HepG2 (cell line): ENCODE measurements at regions not wholly inside any gene's neighbourhood (a gene's known extent, or its start where the extent isn't known, plus 50 kb on each side); places are given as distances from the start of the nearest gene placed in this dataset.

Experiments used
- ATAC-seq: fragments of 200-7000 bp; cut with Tn5 transposase; 3 replicates; pipeline ENCODE4 v1.9.1; 2020; ENCODE audit warnings: mild to moderate bottlenecking, moderate library complexity
- BruUV-seq: library from RNA; stranded (reverse); fragments of 400-500 nt; replicated peaks from 2 replicates; lab custom pipeline; 2021; lab: Mats Ljungman, UMichigan
- CTCF ChIA-PET: fragments of 300-600 bp; formaldehyde crosslinking; extraction: SDS; loops from one replicate; lab custom pipeline; 2021; ENCODE audit warnings: low total read pairs, inconsistent platforms, low intra/inter-chr PET ratio; lab: Yijun Ruan, JAX
- POLR2A ChIA-PET: fragments of 350-600 bp; sonication (Branson Sonifier 250); formaldehyde crosslinking; loops from one replicate; lab custom pipeline; 2020; ENCODE audit warnings: antibody characterized with exemption, inconsistent platforms; lab: Yijun Ruan, JAX
- DNase-seq: peaks from one replicate; pipeline ENCODE4 v3.0.0-alpha.2; 2015; ENCODE audit warnings: low spot score
- FAIRE-seq: peaks from 3 replicates; lab custom pipeline; 2011; peaks lifted over from hg19 to GRCh38; lab: Jason Lieb, UNC
- H2AFZ ChIP-seq: one replicate; pipeline ENCODE4 v1.6.1; 2011; ENCODE audit warnings: low read length, inconsistent platforms
- H3K27ac ChIP-seq: fragments of 300-600 bp; 3 replicates; pipeline ENCODE4 v1.8.0; 2011; ENCODE audit warnings: mixed run types, mild to moderate bottlenecking, mixed read lengths, low read length, inconsistent platforms; ENCODE audit not compliant: insufficient read depth; ENCODE audit errors: extremely low read length
- H3K27me3 ChIP-seq, 2 experiments: fragments of 200-600 bp in 1 of 2; 2 replicates in 1 of 2; 3 replicates in 1 of 2; pipeline versions ENCODE4 v1.6.0 to v1.8.0; 2011; ENCODE audit warnings: low read length in 2 of 2, mild to moderate bottlenecking in 2 of 2, moderate library complexity in 2 of 2, inconsistent platforms in 1 of 2; ENCODE audit not compliant: insufficient read depth in 2 of 2, control insufficient read depth in 1 of 2
- H3K36me3 ChIP-seq, 2 experiments: fragments of 200-600 bp in 1 of 2; replicated peaks in 1 of 2; 2 replicates in 1 of 2; 3 replicates in 1 of 2; pipeline versions ENCODE4 v1.5.1 to v1.8.0; 2011; ENCODE audit warnings: low read length in 2 of 2, inconsistent platforms in 1 of 2; ENCODE audit not compliant: insufficient read depth in 2 of 2, control insufficient read depth in 1 of 2
- H3K4me1 ChIP-seq: 2 replicates; pipeline ENCODE4 v1.5.1; 2012; ENCODE audit warnings: low read length, inconsistent platforms; ENCODE audit not compliant: insufficient read depth
- H3K4me2 ChIP-seq: 2 replicates; pipeline ENCODE4 v1.6.0; 2011; ENCODE audit warnings: low read depth, low read length, inconsistent platforms
- H3K4me3 ChIP-seq, 3 experiments: fragments of 200-600 bp in 1 of 3; sonication (generic), shearing (Covaris generic) in 1 of 3; replicated peaks in 1 of 3; 2 replicates each; pipeline ENCODE4 v1.5.1; 2011 to 2016; ENCODE audit warnings: low read length in 3 of 3, inconsistent platforms in 2 of 3, low read depth in 2 of 3, mild to moderate bottlenecking in 2 of 3, control low read depth in 1 of 3, mixed read lengths in 1 of 3; ENCODE audit not compliant: insufficient read depth in 1 of 3
- H3K79me2 ChIP-seq: one replicate; pipeline ENCODE4 v1.6.1; 2011; ENCODE audit warnings: low read length, inconsistent platforms; ENCODE audit not compliant: insufficient read depth
- H3K9ac ChIP-seq: 2 replicates; pipeline ENCODE4 v1.6.0; 2011; ENCODE audit warnings: mild to moderate bottlenecking, low read depth, low read length, inconsistent platforms; ENCODE audit not compliant: insufficient read depth
- H3K9me3 ChIP-seq: 2 replicates; pipeline ENCODE4 v1.5.1; 2012; ENCODE audit warnings: mild to moderate bottlenecking, low read length
- H4K20me1 ChIP-seq: 2 replicates; pipeline ENCODE4 v1.6.0; 2011; ENCODE audit warnings: inconsistent platforms, mild to moderate bottlenecking, low read length, moderate library complexity; ENCODE audit not compliant: insufficient read depth
- ASH2L ChIP-seq: fragments of 300-600, 200-600 bp; sonication (generic); IDR thresholded peaks from 2 replicates; pipeline ENCODE4 v1.7.0; 2017; ENCODE audit warnings: low read depth, mild to moderate bottlenecking, moderate library complexity, mixed read lengths, low read length; ENCODE audit not compliant: insufficient read length
- MED13 ChIP-seq: sonication (generic); formaldehyde crosslinking; IDR thresholded peaks from 2 replicates; pipeline ENCODE4 v1.5.0; 2020; ENCODE audit warnings: missing genetic modification reagents
- NFIC ChIP-seq: IDR thresholded peaks from 2 replicates; pipeline ENCODE4 v1.6.1; 2012; ENCODE audit warnings: mild to moderate bottlenecking, low read length, inconsistent platforms
- ONECUT2 ChIP-seq: sonication (generic); formaldehyde crosslinking; IDR thresholded peaks from 2 replicates; pipeline ENCODE4 v1.4.0; 2020; ENCODE audit warnings: missing genetic modification reagents
- PPARG ChIP-seq: conservative IDR thresholded peaks from 2 replicates; pipeline ENCODE4 v1.6.1; 2016; ENCODE audit warnings: missing biosample characterization, missing genetic modification reagents
- RAD51 ChIP-seq: fragments of 450-650 bp; IDR thresholded peaks from 2 replicates; pipeline ENCODE4 v1.6.1; 2016; ENCODE audit warnings: borderline replicate concordance
- TBP ChIP-seq: sonication (generic); formaldehyde crosslinking; IDR thresholded peaks from 2 replicates; pipeline ENCODE4 v1.5.0; 2020; ENCODE audit warnings: missing genetic modification reagents
- TCF12 ChIP-seq, 2 experiments: fragments of 450-650 bp in 1 of 2; sonication (generic) in 1 of 2; formaldehyde crosslinking in 1 of 2; IDR thresholded peaks; 2 replicates each; pipeline versions ENCODE4 v1.6.1 to v1.8.0; 2017 to 2022; ENCODE audit warnings: antibody characterized with exemption in 1 of 2, mild to moderate bottlenecking in 1 of 2, missing genetic modification reagents in 1 of 2, moderate library complexity in 1 of 2
- TOE1 ChIP-seq: sonication (generic); formaldehyde crosslinking; IDR thresholded peaks from 2 replicates; pipeline ENCODE4 v1.4.0; 2020; ENCODE audit warnings: mild to moderate bottlenecking, missing genetic modification reagents
- ZC3H4 ChIP-seq: sonication (generic); formaldehyde crosslinking; IDR thresholded peaks from 2 replicates; pipeline ENCODE4 v1.4.0; 2020; ENCODE audit warnings: missing genetic modification reagents, borderline replicate concordance
- ZNF180 ChIP-seq: sonication (generic); formaldehyde crosslinking; IDR thresholded peaks from 2 replicates; pipeline ENCODE4 v1.4.0; 2020; ENCODE audit warnings: low read depth, missing genetic modification reagents, borderline replicate concordance
- ZNF3 ChIP-seq: IDR thresholded peaks from 2 replicates; pipeline ENCODE4 v1.7.0; 2017; ENCODE audit warnings: inconsistent platforms
- ZNF33A ChIP-seq: sonication (generic); formaldehyde crosslinking; IDR thresholded peaks from 2 replicates; pipeline ENCODE4 v1.5.1; 2020; ENCODE audit warnings: missing genetic modification reagents, mild to moderate bottlenecking, moderate library complexity, borderline replicate concordance
- ZNF563 ChIP-seq: sonication (generic); formaldehyde crosslinking; IDR thresholded peaks from 2 replicates; pipeline ENCODE4 v1.8.0; 2022; ENCODE audit warnings: mild to moderate bottlenecking, moderate library complexity, missing genetic modification reagents
- ZNF615 ChIP-seq: sonication (generic); formaldehyde crosslinking; IDR thresholded peaks from 2 replicates; pipeline ENCODE4 v1.5.0; 2020; ENCODE audit warnings: mild to moderate bottlenecking, missing genetic modification reagents, borderline replicate concordance
- ZNF766 ChIP-seq: sonication (generic); formaldehyde crosslinking; IDR thresholded peaks from 2 replicates; pipeline ENCODE4 v1.5.0; 2020; ENCODE audit warnings: missing genetic modification reagents, borderline replicate concordance
- WGBS: methylation state at CpG from one replicate; pipeline ENCODE4 v1.1.6; 2017; ENCODE audit warnings: low lambda C conversion rate; 5-methylcytosine and 5-hydroxymethylcytosine counted together
- in situ Hi-C: cut with HindIII; loops from 2 replicates; pipeline ENCODE4 v1.10.0; 2017; ENCODE audit warnings: low pct_unique_long_range_greater_than_20kb; ENCODE audit not compliant: extremely low pct_ligation_motif_present
- intact Hi-C: fragments of 100-400 bp; cut with micrococcal nuclease; formaldehyde crosslinking; loops from one replicate; pipeline ENCODE4 v1.10.0; 2022; ENCODE audit not compliant: unreplicated experiment
- TF ChIP-seq, protein P1 (sequence below): sonication (generic); formaldehyde crosslinking; IDR thresholded peaks from 2 replicates; pipeline ENCODE4 v1.5.0; 2020; ENCODE audit warnings: mild to moderate bottlenecking, missing genetic modification reagents, borderline replicate concordance
- TF ChIP-seq, protein P2 (sequence below): IDR thresholded peaks from 2 replicates; pipeline ENCODE4 v1.6.1; 2016; ENCODE audit warnings: missing compliant biosample characterization, missing genetic modification reagents, borderline replicate concordance

DNA sequence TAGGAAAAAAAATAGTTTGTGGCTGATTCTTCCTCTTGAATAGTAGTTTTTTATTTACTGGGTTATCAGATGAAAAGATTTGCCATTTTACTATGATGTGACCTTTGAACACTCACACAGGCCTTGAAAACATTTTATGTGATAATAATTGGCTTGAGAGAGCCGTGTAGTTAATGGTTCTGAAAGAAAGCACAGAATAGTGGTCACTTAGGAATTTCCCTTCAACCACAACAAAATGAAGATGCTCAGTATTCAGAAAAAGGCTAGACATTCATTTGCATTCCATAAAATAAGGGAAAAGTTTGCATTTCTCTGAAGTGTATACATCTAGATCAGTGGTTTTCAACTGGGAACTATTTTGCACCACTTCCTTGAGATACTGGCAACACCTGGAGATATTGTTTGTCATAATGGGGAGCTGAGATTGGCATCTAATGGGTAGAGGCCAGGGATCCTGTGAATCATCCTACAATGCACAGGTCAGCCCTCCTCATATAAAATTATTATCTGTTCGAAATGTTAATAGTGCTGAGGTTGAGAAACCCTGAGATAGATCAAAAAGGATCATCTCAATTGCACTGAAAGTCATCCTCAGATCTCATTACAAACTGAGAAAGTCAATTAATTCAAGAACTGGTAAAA, 446.4 kb upstream of the CCNG1 start (continued):
- TF ChIP-seq, protein P1, sequence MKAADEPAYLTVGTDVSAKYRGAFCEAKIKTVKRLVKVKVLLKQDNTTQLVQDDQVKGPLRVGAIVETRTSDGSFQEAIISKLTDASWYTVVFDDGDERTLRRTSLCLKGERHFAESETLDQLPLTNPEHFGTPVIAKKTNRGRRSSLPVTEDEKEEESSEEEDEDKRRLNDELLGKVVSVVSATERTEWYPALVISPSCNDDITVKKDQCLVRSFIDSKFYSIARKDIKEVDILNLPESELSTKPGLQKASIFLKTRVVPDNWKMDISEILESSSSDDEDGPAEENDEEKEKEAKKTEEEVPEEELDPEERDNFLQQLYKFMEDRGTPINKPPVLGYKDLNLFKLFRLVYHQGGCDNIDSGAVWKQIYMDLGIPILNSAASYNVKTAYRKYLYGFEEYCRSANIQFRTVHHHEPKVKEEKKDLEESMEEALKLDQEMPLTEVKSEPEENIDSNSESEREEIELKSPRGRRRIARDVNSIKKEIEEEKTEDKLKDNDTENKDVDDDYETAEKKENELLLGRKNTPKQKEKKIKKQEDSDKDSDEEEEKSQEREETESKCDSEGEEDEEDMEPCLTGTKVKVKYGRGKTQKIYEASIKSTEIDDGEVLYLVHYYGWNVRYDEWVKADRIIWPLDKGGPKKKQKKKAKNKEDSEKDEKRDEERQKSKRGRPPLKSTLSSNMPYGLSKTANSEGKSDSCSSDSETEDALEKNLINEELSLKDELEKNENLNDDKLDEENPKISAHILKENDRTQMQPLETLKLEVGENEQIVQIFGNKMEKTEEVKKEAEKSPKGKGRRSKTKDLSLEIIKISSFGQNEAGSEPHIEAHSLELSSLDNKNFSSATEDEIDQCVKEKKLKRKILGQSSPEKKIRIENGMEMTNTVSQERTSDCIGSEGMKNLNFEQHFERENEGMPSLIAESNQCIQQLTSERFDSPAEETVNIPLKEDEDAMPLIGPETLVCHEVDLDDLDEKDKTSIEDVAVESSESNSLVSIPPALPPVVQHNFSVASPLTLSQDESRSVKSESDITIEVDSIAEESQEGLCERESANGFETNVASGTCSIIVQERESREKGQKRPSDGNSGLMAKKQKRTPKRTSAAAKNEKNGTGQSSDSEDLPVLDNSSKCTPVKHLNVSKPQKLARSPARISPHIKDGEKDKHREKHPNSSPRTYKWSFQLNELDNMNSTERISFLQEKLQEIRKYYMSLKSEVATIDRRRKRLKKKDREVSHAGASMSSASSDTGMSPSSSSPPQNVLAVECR: no peak
- no peak for TF ChIP-seq MED13 (CRISPR knock-in tag)
- no peak for TF ChIP-seq NFIC
- no peak for TF ChIP-seq ZNF766 (CRISPR knock-in tag)
- TF ChIP-seq TOE1 (CRISPR knock-in tag): no peak
- no peak for TF ChIP-seq ONECUT2
- no peak for TF ChIP-seq TBP (CRISPR knock-in tag)

DNA sequence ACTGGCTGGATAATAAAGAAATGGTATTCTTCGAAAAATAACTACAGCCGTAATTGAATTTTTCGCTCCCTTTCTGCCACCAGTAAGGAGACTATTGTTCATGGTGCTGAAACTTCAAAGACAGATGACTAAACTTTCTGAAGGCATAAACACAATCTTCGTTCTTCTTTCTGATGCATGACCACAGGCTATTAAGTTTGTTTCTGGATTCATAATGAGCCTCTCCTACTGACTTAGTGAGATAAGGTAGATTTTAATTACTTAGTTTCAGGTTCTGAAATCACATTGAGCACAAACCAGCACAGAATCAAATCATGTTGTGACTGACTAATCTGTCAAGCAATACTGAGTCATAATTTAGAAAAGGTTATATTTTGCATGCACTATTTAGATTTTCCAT, 441.8 kb upstream of the CCNG1 start:
- ChIA-PET POLR2A (no interaction called here), CTCF (no interaction called here)
- H3K27me3 ChIP-seq: no peaks in the 10 kb centered on the region
- H3K36me3 ChIP-seq: no peaks in the 10 kb centered on the region
- no peak for FAIRE-seq
- H3K4me2 ChIP-seq: no peak overlapping the region
- H3K27ac ChIP-seq: no peak overlapping the region
- H3K9ac ChIP-seq: no peak overlapping the region
- ATAC-seq: no peak
- 61% methylated on average over 4 of the region's 4 CpGs for WGBS
- H3K4me1 ChIP-seq: no peaks in the 10 kb centered on the region
- no TSS peak for BruUV-seq
- no peak overlapping the region for H2AFZ ChIP-seq
- in situ Hi-C loops: no loop called here
- no peaks in the 10 kb centered on the region for H4K20me1 ChIP-seq
- no peak overlapping the region for H3K4me3 ChIP-seq
- DNase-seq: no peak
- H3K9me3 ChIP-seq: peaks cover 55% of the 10 kb centered on the region
- intact Hi-C loops: no loop called here
- no peaks in the 10 kb centered on the region for H3K79me2 ChIP-seq
- TF ChIP-seq ZNF3 (CRISPR knock-in tag) (no peak), TCF12 (IDR thresholded peaks at IDR 0.05) (no peak), TCF12 (CRISPR knock-in tag; IDR thresholded peaks at IDR 0.05) (no peak), ZNF33A (CRISPR knock-in tag) (no peak), ZNF180 (CRISPR knock-in tag) (no peak), ZNF615 (CRISPR knock-in tag) (no peak), PPARG (CRISPR knock-in tag) (no peak), ZC3H4 (CRISPR knock-in tag) (no peak), ZNF563 (no peak), RAD51 (no peak), ONECUT2 (no peak), ASH2L (no peak)
- TF ChIP-seq, protein P2, sequence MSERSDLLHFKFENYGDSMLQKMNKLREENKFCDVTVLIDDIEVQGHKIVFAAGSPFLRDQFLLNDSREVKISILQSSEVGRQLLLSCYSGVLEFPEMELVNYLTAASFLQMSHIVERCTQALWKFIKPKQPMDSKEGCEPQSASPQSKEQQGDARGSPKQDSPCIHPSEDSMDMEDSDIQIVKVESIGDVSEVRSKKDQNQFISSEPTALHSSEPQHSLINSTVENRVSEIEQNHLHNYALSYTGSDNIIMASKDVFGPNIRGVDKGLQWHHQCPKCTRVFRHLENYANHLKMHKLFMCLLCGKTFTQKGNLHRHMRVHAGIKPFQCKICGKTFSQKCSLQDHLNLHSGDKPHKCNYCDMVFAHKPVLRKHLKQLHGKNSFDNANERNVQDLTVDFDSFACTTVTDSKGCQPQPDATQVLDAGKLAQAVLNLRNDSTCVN (CRISPR knock-in tag): no peak
